Inferior parietal cortex (tissue), 1 donor: ENCODE measurements at regions not wholly inside any gene's neighbourhood (a gene's known extent, or its start where the extent isn't known, plus 50 kb on each side); places are given as distances from the start of the nearest gene placed in this dataset.

ENCODE experiments used
- DNase-seq: peaks from one replicate; pipeline ENCODE4 v3.0.0-alpha.2; 2016; ENCODE audit errors: extremely low spot score

GRCh38 chr16:55944377-55944802 lies 69.2 kb upstream of the CES5A start:
- DNase-seq, result peak; percentile 96

GRCh38 chr16:55943267-55943666 lies 68.1 kb upstream of the CES5A start:
- DNase-seq, result no peak

GRCh38 chr16:55942821-55943220 lies 67.6 kb upstream of the CES5A start:
- no peak for DNase-seq

- DNase-seq, result no peak
Observed at GRCh38 chr16:55941552-55941951, 66.4 kb upstream of the CES5A start.

- no peak for DNase-seq
Observed at GRCh38 chr16:55938126-55938525, 63.0 kb upstream of the CES5A start.

GRCh38 chr16:55933038-55933437 lies 57.9 kb upstream of the CES5A start:
- no peak for DNase-seq

GRCh38 chr16:55930036-55930435 lies 54.9 kb upstream of the CES5A start:
- no peak for DNase-seq

GRCh38 chr16:55929181-55929580 lies 54.0 kb upstream of the CES5A start:
- no peak for DNase-seq

- DNase-seq, result no peak
Observed at GRCh38 chr16:55925242-55925641, 50.1 kb upstream of the CES5A start.
